ENCODE measurements at regions not wholly inside any gene's neighbourhood (a gene's known extent, or its start where the extent isn't known, plus 50 kb on each side); places are given as distances from the start of the nearest gene placed in this dataset.

DNA sequence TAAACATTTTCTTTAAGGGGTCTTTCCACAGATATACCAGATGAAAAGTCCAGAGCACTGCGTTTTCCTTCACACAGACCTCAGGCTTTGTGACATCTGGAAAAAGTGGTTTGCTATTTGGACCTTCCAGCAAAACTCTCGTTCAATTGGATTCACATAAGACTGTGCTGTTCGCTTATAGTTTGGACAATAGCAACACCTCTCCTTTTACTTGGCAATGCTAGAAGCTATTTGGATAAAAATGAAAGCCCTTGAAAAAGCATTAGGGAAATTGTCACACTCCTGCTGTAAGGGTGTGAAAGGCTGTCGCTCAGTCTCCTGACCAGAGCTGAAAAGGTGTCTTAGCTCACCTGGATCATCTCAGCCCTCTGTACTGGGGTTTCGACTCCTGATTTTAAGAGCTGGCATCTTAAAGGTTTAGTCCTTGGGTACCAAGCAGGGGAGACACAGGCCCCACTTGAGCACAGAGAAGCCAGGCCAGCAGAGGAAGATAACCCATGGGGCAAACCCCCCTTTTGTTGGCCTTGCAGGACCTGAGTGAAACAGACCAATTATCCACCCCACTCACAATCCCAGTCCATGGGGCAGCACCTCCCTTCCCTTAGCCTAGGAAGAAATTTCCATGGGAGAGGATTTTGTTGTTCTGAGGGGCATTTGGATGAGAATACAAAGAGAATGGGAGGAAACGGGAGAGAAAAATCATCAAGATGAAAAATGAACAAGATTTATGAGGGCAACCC, 257.6 kb downstream of the DLEU7 start:
- 74 to 78% methylated on average over 6 of the region's 6 CpGs for WGBS, 2 donors

DNA sequence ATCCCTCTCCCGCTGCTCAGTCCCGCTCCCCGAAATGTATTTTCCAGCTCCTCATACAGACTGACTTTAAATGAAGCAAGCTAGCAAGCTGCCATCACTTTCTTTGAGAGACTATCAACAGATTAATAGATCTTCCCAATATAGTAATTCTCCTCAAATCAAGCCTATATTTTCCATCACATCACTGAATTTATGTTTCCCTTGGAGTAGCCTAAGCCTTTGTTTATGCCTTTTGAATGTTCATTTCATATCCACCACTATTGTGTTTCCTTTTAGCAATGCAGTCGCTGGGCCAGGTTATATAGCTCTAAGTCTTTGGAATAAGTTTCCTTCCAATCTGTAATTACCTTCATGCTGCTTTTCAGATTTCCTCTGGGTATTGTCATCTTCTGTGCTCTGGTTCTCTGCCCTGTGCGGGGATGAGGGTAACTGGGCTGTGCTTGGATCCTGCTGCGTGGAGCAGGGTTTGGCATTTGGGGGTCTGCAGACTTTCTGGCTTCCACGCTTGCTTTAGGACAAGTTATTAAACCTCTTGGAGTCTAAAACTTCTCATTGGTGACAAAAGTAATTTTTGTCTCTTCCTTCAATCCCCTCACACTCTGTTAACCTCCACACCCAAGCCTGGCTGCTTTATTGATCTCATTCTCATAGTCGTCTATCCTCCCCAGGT, 256.9 kb downstream of the DLEU7 start:
- Histone ChIP-seq H3K4me3 (no peak overlapping the region), H3K27ac (ENCODE audit: low read depth in 1 of 2, low read length in 1 of 2) (no peak overlapping the region), H3K4me1 (ENCODE audit: control insufficient read depth in 5 of 5, insufficient read depth in 5 of 5, low read length in 5 of 5) (peaks cover 0 to 13% (median 5%) of the 10 kb centered on the region in 5 donors), H3K27me3 (ENCODE audit: control insufficient read depth in 3 of 3, insufficient read depth in 3 of 3, low read length in 2 of 3) (no peaks in the 10 kb centered on the region), H3K9ac (ENCODE audit: insufficient read depth in 1 of 2, low read length in 2 of 2) (no peak overlapping the region), H3K36me3 (ENCODE audit: control insufficient read depth in 4 of 4, insufficient read depth in 4 of 4, low read length in 4 of 4) (no peaks in the 10 kb centered on the region), H3K9me3 (ENCODE audit: control insufficient read depth in 4 of 4, insufficient read depth in 3 of 4, low read length in 3 of 4) (peaks cover 0 to 2% (median 0%) of the 10 kb centered on the region in 4 donors)
- DNase-seq (peak in 1 of 3 donors; percentile 14), ATAC-seq (ENCODE audit: insufficient read depth, low FRiP score) (no peak)
- TF ChIP-seq, protein P1, sequence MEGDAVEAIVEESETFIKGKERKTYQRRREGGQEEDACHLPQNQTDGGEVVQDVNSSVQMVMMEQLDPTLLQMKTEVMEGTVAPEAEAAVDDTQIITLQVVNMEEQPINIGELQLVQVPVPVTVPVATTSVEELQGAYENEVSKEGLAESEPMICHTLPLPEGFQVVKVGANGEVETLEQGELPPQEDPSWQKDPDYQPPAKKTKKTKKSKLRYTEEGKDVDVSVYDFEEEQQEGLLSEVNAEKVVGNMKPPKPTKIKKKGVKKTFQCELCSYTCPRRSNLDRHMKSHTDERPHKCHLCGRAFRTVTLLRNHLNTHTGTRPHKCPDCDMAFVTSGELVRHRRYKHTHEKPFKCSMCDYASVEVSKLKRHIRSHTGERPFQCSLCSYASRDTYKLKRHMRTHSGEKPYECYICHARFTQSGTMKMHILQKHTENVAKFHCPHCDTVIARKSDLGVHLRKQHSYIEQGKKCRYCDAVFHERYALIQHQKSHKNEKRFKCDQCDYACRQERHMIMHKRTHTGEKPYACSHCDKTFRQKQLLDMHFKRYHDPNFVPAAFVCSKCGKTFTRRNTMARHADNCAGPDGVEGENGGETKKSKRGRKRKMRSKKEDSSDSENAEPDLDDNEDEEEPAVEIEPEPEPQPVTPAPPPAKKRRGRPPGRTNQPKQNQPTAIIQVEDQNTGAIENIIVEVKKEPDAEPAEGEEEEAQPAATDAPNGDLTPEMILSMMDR (IDR thresholded peaks at IDR 0.05; ENCODE audit: control extremely low read depth, extremely low read depth), result no peak
- WGBS, 2 donors, result 82 to 83% methylated on average over 8 of the region's 8 CpGs

More for the DNA sequence above, 257.6 kb downstream of the DLEU7 start:
- no peak for ATAC-seq (ENCODE audit: insufficient read depth, low FRiP score)
- H3K27ac ChIP-seq (ENCODE audit: low read depth in 1 of 2, low read length in 1 of 2), result no peak overlapping the region
- H3K36me3 ChIP-seq (ENCODE audit: control insufficient read depth in 4 of 4, insufficient read depth in 4 of 4, low read length in 4 of 4), result no peaks in the 10 kb centered on the region
- H3K4me1 ChIP-seq (ENCODE audit: control insufficient read depth in 5 of 5, insufficient read depth in 5 of 5, low read length in 5 of 5), result peaks cover 0 to 13% (median 5%) of the 10 kb centered on the region in 5 donors
- TF ChIP-seq, protein P1 (IDR thresholded peaks at IDR 0.05; ENCODE audit: control extremely low read depth, extremely low read depth), result no peak
- DNase-seq, result no peak
- H3K4me3 ChIP-seq, result no peak overlapping the region
- no peak overlapping the region for H3K9ac ChIP-seq (ENCODE audit: insufficient read depth in 1 of 2, low read length in 2 of 2)
- no peaks in the 10 kb centered on the region for H3K27me3 ChIP-seq (ENCODE audit: control insufficient read depth in 3 of 3, insufficient read depth in 3 of 3, low read length in 2 of 3)
- H3K9me3 ChIP-seq (ENCODE audit: control insufficient read depth in 4 of 4, insufficient read depth in 3 of 4, low read length in 3 of 4), result peaks cover 0 to 2% (median 0%) of the 10 kb centered on the region in 4 donors

DNA sequence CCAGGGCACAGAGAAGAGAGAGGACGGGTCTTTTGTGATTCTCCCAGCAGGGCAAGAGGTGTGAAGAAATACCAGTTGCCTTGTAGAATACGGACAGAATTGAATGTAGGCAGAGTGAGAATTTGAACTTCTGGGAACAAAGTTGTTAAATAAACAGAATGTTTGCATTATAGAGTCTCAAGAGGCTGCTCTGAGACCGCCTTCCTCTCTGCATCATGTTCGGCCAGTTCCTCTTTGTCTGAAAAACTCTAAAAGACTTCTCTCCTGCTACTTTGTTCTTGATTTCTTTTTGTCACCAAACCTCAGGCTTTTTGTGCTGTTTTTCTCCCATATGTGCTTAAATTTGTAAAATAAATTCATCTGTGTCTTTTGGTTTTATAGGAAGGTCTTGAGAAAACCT, 256.4 kb downstream of the DLEU7 start:
- Histone ChIP-seq H3K36me3 (ENCODE audit: control insufficient read depth in 4 of 4, insufficient read depth in 4 of 4, low read length in 4 of 4) (no peaks in the 10 kb centered on the region), H3K9ac (ENCODE audit: insufficient read depth in 1 of 2, low read length in 2 of 2) (no peak overlapping the region), H3K9me3 (ENCODE audit: control insufficient read depth in 4 of 4, insufficient read depth in 3 of 4, low read length in 3 of 4) (peaks cover 0 to 2% (median 0%) of the 10 kb centered on the region in 4 donors), H3K4me3 (no peak overlapping the region), H3K4me1 (ENCODE audit: control insufficient read depth in 5 of 5, insufficient read depth in 5 of 5, low read length in 5 of 5) (peaks cover 0 to 13% (median 5%) of the 10 kb centered on the region in 5 donors), H3K27me3 (ENCODE audit: control insufficient read depth in 3 of 3, insufficient read depth in 3 of 3, low read length in 2 of 3) (no peaks in the 10 kb centered on the region), H3K27ac (ENCODE audit: low read depth in 1 of 2, low read length in 1 of 2) (no peak overlapping the region)
- no peak for ATAC-seq (ENCODE audit: insufficient read depth, low FRiP score)
- peak in 2 of 3 donors; percentile 38 to 65 for DNase-seq
- TF ChIP-seq, protein P1 (IDR thresholded peaks at IDR 0.05; ENCODE audit: control extremely low read depth, extremely low read depth), result no peak
- 55 to 59% methylated on average over 4 of the region's 4 CpGs for WGBS, 2 donors

Measured in lung (tissue), 11 donors.